GM12801 (cell line): ENCODE measurements at regions not wholly inside any gene's neighbourhood (a gene's known extent, or its start where the extent isn't known, plus 50 kb on each side); places are given as distances from the start of the nearest gene placed in this dataset.

Source experiments
- TF ChIP-seq, protein P1 (sequence below): IDR thresholded peaks from one replicate; pipeline ENCODE4 v1.5.1; 2011; ENCODE audit warnings: control low read depth; ENCODE audit not compliant: insufficient read length; ENCODE audit errors: extremely low read depth

DNA sequence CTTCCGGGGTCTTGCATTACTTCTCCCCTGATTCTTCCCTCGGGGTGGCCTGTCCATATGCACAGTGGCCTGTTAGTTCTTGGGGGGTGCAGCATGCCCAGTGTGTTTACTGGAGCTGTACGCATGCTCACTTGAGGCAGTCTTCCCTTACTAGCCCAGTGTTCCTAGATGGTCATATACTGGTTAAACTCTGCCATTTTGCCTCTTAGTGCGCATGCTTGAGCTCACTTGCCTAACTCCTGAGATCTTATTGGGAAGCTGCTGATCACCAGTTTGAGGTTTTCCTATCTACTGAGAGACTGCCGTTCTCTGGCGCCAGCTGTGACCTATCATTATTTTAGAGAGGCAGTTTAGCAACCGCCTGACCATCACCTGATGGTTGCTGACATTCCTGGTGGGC lies 571.2 kb downstream of the ADCYAP1 start:
- TF ChIP-seq, protein P1, sequence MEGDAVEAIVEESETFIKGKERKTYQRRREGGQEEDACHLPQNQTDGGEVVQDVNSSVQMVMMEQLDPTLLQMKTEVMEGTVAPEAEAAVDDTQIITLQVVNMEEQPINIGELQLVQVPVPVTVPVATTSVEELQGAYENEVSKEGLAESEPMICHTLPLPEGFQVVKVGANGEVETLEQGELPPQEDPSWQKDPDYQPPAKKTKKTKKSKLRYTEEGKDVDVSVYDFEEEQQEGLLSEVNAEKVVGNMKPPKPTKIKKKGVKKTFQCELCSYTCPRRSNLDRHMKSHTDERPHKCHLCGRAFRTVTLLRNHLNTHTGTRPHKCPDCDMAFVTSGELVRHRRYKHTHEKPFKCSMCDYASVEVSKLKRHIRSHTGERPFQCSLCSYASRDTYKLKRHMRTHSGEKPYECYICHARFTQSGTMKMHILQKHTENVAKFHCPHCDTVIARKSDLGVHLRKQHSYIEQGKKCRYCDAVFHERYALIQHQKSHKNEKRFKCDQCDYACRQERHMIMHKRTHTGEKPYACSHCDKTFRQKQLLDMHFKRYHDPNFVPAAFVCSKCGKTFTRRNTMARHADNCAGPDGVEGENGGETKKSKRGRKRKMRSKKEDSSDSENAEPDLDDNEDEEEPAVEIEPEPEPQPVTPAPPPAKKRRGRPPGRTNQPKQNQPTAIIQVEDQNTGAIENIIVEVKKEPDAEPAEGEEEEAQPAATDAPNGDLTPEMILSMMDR: no peak

DNA sequence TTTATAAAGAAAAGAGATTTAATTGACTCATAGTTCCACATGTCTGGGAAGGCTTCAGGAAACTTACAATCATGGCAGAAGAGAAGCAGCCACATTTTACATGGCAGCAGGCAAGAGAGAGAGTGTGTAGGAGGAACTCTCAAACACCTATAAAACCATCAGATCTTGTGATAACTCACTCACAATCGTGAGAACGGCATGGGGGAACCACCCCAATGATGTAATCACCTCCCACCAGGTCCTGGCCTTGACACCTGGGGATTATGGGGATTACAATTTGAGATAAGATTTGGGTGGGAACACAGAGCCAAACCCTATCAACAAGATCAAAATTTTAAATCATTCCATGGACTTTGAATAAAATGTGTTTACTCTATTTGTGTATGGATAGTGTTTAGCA lies 575.6 kb downstream of the ADCYAP1 start:
- TF ChIP-seq, protein P1: no peak

DNA sequence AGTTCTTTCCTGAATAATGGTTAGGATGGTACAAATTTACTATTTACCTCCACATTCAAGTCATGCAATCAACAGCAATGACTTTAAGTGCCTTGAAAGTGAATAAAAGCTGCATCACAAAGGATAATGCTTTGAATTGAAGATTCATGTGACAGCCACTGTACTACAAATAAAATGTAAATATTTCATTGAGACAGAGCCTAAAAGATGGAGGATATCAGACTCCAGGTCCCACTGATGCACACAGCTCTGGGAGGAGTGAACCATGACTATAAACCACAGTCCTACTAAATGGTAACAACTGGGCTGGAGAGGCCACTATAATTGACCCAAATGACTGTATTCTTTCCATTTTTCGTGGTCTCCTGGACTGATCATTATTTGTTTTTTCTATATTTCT lies 576.9 kb downstream of the ADCYAP1 start:
- TF ChIP-seq, protein P1: no peak

DNA sequence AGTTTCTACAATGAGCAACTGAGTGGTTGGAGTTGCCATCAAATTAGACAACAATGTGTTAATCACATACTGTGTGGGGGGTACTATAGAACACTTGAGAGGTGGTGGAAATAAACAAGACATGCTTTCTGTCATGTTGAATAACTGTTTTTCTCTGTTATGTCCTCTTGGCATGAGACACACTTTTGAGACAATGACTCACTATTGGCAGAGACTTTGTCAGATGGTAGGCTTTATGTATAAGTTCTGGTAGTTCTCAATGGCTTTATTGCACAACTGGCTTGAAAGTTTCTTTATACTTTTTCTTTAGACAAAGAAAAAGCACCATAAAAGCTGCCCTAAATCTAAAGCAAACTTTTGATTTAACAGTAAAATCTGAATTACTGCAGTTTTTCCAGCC lies 578.7 kb downstream of the ADCYAP1 start:
- TF ChIP-seq, protein P1: no peak

DNA sequence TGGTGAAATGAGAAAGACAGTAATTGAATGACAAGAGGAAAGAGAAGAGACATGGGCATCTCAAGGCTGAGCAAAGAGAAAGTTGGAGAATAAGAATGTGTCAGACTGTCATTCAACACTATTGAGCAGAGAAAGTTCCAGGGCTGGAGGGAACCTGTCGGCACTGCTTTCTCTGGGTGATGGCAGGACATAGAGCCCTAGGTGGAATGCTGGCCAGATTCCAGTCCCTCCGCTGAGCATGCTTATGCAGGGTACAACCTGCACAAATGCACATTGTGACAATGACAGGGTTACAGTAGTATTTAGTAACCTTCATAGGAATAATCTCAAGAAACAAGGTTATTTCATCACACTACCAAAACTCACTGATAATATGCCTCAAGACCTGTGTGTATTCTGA lies 582.8 kb downstream of the ADCYAP1 start:
- TF ChIP-seq, protein P1: no peak

DNA sequence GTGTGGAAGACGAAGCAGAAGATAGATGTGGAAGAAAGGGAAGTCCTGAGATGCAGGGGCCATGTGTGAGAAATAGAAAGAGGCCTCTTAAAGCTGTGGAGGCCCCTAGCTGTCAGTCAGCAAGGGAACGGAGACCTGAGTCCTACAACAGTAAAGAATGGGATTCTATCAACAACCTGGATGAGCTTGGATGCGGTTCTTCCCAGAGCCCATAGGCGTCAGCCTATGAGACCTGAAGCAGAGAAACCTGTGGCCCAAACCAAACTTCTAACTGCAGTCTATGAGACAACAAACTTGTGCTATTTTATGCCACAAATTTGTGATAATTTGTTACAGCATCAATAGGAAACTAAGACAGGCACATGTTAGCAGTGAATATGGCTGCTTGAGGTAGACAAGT lies 583.7 kb downstream of the ADCYAP1 start:
- TF ChIP-seq, protein P1: no peak

DNA sequence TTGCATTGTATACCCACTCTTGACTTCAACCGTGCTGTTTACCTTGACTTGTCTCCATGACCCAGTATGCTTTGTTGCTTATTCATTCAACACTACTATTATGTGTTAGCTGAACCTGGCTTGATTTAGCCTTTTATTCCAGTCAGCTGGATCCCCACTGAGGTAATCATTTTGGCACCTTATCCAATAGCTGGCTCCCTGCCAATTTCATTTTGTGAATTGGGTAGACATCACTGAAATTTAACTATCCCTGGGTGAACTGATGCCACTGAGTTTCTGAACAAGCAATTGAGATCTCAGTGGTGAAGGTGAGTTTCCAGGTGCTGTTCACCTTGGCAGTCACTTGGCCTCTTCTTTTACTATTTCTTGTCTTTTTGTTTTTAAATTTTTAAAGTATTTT lies 584.3 kb downstream of the ADCYAP1 start:
- TF ChIP-seq, protein P1: no peak

DNA sequence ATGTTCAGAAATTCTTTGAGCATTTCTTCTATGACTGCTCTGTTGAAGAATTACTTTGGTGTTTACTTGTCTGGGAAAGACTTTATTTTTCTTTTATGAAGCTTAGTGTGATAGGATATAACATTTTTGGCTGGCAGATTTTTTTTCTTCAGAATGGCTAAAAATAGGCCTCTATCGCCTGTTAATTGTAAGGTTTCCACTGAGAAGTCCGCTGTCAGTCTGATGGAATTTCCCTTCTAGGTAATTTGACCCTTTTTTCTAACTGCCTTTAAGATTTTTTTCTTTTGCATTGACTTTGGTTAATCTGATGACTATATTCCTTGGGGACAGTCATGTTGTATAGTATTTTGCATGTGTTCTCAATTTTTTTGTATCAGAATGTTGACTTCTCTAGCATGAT lies 590.7 kb downstream of the ADCYAP1 start:
- TF ChIP-seq, protein P1: no peak
